NCI-H1694 (cell line): ENCODE measurements at regions not wholly inside any gene's neighbourhood (a gene's known extent, or its start where the extent isn't known, plus 50 kb on each side); places are given as distances from the start of the nearest gene placed in this dataset.
"Not testable (repeated sequence)": the region's sequence is repeated elsewhere in the genome, so short reads cannot be mapped to it uniquely, and the experiment has no call there.

Source experiments
- DNase-seq: peaks from one replicate; lab custom pipeline; 2025; lab: John Stamatoyannopoulos, UW

DNA sequence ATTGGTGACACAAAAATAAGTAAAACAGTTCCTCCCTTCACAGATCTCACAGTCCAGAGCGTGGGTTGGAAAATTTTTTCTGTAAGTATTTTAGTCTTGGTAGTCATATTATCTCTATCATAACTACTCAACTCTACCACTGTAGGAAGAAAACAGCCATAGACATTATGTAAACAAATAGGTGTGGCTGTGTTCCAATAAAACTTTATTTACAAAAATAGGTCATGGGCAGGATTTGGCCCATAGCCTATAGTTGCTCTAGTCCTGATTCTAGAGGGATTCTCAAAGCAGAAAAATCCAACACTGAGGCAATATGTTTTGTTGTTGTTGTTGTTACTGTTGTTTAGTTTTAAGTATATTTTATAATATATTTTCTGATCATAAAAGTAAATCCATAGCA is 206.1 kb upstream of the GADL1 start:
- DNase-seq, result no peak

- not testable (repeated sequence) for DNase-seq
Measured at GRCh38 chr3:31101285-31101684, 206.8 kb upstream of the GADL1 start.

GRCh38 chr3:31102196-31102879 is 207.9 kb upstream of the GADL1 start:
- no peak for DNase-seq

DNA sequence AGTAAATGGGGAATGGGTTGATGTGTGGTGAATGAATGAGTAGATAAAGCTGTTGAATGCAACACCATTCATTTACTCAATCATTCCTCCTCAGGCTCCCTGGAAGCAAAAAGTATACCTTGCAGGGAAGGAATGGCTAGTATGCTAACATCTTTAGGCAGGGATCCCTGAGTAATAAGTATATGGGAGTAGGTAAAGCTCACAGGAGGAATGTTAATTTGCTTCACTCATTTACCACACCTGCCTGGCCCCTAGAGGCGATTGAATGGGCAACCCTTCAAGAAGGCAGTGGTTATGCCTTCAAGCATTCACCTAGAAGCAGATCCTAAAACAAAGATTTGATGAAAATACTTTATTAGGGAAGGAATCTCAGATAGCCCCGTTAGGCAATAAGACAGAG is 208.7 kb upstream of the GADL1 start:
- DNase-seq, result no peak

DNA sequence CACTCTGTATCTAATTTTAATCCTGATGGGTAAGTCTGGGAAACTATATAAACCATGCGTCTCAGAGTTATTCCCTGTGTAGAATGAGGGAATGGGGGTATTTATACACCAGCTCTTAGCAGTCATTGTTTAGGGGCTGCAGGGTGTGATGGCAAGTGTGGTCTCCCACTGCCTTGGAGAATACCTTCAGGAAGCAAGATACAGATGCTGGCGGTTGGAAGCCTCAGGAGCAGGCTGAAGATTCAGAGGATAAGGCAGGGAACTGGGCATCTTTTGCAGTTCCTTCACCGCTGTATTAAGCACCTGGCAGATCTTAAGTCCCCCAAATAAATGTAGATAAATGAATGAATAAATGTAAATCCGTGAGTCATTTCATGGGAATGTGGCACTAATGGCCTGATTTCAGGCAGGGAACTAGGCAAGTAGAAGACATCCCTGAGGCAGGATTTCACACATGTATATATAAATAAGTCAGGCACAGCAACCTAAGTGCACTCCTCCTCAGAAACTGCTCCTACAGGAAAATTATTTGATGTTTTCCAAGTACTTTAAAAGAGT is 209.2 kb upstream of the GADL1 start:
- no peak for DNase-seq

GRCh38 chr3:31105011-31105410 is 210.6 kb upstream of the GADL1 start:
- DNase-seq, result no peak

DNA sequence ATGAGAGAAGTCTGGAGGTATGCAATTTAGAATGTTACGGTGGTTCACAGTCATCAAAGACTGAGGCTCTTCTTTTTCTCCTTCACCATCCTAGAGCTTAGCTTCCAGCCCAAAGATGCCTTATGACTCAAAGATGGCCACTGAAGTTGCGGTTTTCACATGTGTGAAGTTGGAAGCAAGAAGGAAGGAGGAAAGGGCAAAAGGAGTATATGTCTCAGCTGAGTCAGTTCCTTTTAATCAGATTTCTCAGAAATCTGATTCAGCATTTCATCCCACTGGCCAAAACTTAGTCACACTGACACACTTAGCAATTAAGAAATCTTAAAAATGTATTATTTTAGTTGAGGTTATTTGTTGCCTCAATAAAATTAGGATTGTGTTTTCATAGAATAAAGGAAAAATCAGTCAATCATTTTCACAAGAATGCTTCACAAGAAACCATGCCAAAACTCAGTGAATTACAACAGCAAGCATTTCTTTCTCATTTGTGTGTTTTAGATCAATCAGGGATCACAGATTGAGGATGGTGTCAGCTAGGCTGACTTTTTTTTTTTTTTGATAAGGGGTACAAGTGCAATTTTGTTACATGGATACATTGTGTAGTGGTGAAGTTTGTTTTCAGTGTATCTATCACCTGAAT is 211.1 kb upstream of the GADL1 start:
- DNase-seq, result no peak

DNA sequence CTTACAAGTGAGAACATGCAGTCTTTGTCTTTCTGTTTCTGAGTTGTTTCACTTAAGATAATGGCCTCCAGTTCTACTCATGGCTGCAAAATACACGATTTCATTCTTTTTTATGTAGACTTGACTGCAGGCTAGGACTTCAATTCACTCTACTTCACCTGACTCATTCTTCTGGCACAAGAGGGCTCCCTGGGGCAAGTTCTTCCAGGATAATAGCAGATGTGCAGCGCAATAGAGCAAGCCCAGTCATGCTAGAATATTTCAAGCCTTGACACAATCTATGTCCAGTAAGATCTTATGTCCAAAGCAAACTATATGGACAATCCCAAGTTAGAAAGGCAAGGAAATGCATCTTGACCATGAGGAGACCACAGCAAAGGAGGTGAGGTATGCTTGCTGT is 211.7 kb upstream of the GADL1 start:
- no peak for DNase-seq

DNA sequence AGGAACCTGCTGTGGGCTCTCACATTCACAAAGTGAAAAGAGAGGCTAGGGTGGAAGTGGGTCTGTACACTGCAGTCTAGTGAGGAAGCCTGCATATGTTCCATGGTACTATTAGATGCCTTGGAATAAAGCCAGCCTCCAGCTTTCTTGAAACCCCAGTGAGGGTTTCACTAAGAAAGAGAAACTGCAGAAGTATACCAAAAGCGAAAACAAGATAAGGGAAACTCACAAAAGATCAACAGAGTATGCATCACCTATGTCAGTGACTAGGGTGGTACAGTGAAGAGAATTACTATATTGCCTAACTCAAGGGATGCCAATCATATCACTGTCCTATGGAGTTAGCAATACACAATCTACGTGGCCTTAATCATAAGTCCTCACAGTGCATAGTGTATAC is 212.5 kb upstream of the GADL1 start:
- DNase-seq, result no peak

DNA sequence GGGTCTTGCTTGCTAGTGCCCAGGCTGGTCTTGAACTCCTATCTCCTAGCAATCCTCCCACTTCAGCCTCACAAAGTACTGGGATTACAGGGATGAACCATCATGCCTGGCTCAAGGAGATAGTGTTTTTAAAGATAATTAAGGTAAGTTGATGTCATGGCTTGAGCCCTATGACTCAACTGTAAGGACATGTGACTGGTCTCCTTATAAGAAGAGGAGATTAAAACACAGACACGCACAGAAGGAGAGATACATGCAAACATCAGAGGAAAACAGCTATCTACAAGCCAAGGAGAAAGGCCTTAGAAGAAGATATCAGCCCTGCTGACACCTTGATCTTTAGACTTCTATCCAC is 220.4 kb upstream of the GADL1 start:
- no peak for DNase-seq

- not testable (repeated sequence) for DNase-seq
Measured at GRCh38 chr3:31115531-31115930, 221.1 kb upstream of the GADL1 start.

DNA sequence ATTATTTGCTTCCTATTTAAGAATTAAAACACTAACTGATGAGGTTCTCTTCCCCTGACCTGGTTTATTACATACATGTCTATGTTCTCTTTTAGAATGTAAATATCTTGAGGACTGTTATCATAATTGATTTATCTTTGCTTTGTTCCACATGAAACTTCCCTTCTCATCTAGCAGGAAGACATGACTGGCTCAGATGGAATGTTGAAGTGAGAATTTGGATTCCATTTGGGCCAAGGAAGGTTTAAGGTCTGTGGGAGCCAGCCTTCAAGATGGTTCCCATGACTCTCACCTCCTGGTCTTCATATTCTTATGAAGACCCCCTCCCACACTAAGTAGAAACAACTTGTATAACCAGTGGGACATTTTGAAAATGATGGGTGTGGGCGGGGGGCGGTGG is 222.2 kb upstream of the GADL1 start:
- DNase-seq, result no peak

- no peak for DNase-seq
Measured at GRCh38 chr3:31117854-31118253, 223.4 kb upstream of the GADL1 start.

DNA sequence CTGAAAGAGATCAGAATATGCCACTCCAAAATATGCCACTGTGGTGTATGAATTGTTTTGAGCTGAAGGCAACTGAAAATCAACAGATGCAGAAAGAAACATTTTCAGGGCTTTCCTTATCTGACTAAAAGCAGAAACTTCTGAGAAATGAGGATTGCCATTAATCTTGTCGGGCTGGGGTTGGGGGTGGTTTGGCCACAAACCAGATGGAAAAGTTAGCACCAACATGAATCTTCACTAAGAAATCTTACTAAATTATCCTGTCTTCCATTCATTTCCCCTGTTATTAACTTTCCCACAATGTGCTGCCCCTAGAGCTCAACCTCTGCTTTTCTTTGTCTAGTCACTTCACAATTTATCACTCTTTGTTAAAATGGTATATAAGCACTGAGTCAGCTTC is 229.9 kb upstream of the GADL1 start:
- DNase-seq, result no peak

DNA sequence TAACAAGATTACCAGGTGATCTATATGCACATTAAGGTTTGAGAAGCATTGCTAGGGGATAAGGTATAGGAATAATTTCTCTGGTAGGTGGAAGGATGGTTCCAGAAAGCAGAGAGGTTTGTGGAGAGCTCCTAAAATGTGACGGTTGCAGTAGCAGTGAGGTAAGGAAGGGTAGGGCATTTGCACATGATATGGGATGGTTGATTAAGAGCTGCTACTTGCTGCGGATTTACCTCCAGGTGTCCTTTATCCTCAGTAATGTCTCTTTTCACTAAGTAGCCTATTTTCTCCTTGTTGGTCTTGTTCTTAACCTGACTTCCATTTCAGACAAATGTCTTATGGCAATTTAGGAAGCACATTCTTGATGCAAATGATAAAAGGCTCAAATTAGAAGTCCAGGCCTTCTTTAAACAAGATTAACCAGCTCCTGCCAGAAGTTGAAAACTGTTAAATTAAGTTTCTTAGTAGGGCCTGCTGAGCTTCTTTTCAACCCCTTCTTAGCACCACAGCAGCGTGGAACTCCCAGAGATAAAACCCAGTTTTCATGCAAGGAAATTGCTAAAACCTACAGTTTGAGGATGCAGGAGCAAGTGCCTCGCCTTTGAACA is 231.1 kb upstream of the GADL1 start:
- no peak for DNase-seq

DNA sequence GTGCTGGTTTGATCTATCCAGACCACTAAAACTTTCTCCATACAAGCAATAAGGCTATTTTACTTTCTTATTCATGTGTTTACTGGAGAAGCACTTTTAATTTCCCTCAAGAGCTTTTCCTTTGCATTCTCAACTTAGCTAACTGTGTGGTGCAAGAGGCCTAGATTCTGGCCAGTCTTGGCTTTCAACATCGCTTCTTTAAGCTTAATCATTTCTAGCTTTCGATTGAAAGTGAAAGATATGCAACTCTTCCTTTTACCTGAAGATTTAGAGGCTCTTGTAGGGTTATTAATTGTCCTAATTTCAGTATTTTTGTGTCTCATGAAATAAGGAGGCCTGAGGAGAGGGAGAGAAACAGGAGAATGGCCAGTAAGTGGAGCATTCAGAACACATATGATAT is 234.8 kb upstream of the GADL1 start:
- no peak for DNase-seq

GRCh38 chr3:31132132-31132769 is 237.8 kb upstream of the GADL1 start:
- DNase-seq, result no peak

DNA sequence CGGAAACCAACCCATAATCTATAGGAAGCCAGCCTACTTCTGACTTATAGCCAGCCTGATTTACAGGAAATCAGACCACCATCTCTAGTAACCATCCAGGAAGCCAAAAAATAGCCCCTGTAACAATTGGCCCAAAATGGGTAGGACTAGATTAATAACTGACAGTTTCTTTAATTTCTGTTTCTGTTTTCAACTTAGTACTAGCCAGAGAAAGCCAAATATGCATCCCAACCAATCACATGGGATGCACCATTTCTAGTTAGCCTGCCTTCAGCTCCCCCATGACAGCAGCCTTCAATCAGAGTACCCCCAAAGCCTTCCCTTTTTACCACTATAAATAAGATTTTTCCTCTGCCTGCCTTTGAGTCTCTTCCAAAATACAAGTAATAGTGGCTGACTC is 239.1 kb upstream of the GADL1 start:
- no peak for DNase-seq

DNA sequence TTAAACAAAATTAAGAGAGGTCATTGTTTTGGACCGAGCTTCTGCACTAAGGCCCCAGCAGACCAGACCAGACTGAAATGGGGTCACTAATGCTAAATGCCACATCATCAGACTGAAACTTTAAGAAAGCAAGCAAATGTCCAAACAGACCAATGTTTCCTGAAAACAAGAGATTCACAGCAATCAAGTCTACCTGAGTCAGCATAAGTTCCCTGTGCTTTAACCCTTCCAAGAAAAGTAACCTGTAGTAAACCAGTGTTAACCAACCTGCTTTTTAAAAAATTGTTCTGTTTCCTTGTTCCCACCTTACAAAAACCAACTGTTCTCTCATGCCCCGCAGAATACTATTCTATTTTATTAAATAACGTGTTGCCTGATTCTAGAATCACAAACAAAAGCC is 241.1 kb upstream of the GADL1 start:
- no peak for DNase-seq

- DNase-seq, result no peak
Measured at GRCh38 chr3:31137718-31138465, 243.4 kb upstream of the GADL1 start.

- no peak for DNase-seq
Measured at GRCh38 chr3:31140470-31140869, 246.0 kb upstream of the GADL1 start.

- no peak for DNase-seq
Measured at GRCh38 chr3:31142139-31142538, 247.7 kb upstream of the GADL1 start.
